ENCODE measurements at regions not wholly inside any gene's neighbourhood (a gene's known extent, or its start where the extent isn't known, plus 50 kb on each side); places are given as distances from the start of the nearest gene placed in this dataset.

DNA sequence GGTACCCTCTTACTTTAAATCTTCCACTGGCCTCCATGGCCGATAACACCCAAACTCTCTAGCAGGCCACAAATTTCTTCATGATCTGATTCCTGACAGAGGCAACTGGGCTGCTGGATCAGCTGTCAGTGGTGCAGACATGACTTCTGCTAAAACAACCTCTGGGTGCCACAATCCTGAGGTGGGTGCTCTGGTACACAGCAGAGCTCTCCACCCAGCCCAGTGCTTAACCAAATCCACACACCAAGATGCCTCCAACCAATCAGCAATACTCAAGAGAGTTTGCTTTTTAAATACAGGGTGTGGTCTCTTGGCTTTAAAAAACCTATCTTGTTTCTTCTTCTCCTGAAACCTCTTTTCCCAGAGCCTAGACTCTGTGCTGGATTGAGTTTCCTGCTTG, 126.6 kb upstream of the SPACA1 start:
- H3K27ac ChIP-seq (ENCODE audit: low read length) = no peak overlapping the region
- H3K36me3 ChIP-seq (ENCODE audit: control insufficient read depth in 2 of 2, insufficient read depth in 2 of 2, low read length in 2 of 2) = no peaks in the 10 kb centered on the region
- H3K9ac ChIP-seq (ENCODE audit: low read length in 2 of 2) = no peak overlapping the region
- no peaks in the 10 kb centered on the region for H3K27me3 ChIP-seq (ENCODE audit: control insufficient read depth in 1 of 2, insufficient read depth in 2 of 2, low read length in 2 of 2)
- no peak overlapping the region for H3K4me3 ChIP-seq (ENCODE audit: low read length in 2 of 2)
- H3K9me3 ChIP-seq (ENCODE audit: control insufficient read depth in 2 of 2, low read length in 2 of 2) = no peaks in the 10 kb centered on the region
- no peaks in the 10 kb centered on the region for H3K4me1 ChIP-seq (ENCODE audit: control insufficient read depth, insufficient read depth, low read length)

DNA sequence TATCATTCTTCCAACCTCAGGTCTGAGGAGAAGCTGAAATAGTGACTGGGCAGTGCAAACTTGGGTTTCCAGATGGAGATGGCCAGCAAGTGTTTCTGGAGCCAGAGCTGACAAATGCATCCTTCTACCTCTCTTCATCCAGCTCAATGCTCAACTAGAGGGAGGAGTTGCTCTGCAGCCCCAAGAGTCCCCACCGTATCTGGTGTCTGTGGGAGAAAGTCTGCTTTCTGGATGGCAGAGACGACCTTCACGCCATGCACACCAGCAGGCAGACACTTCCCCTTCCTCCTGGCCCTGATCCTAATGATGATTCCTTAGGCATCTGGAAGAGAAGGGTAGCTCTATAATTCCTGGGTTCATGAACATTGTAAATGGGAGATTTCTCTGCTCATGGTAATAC, 127.4 kb upstream of the SPACA1 start:
- H3K36me3 ChIP-seq (ENCODE audit: control insufficient read depth in 2 of 2, insufficient read depth in 2 of 2, low read length in 2 of 2) = no peaks in the 10 kb centered on the region
- no peaks in the 10 kb centered on the region for H3K9me3 ChIP-seq (ENCODE audit: control insufficient read depth in 2 of 2, low read length in 2 of 2)
- H3K27me3 ChIP-seq (ENCODE audit: control insufficient read depth in 1 of 2, insufficient read depth in 2 of 2, low read length in 2 of 2) = no peaks in the 10 kb centered on the region
- no peak overlapping the region for H3K27ac ChIP-seq (ENCODE audit: low read length)
- H3K9ac ChIP-seq (ENCODE audit: low read length in 2 of 2) = no peak overlapping the region
- H3K4me1 ChIP-seq (ENCODE audit: control insufficient read depth, insufficient read depth, low read length) = no peaks in the 10 kb centered on the region
- no peak overlapping the region for H3K4me3 ChIP-seq (ENCODE audit: low read length in 2 of 2)

DNA sequence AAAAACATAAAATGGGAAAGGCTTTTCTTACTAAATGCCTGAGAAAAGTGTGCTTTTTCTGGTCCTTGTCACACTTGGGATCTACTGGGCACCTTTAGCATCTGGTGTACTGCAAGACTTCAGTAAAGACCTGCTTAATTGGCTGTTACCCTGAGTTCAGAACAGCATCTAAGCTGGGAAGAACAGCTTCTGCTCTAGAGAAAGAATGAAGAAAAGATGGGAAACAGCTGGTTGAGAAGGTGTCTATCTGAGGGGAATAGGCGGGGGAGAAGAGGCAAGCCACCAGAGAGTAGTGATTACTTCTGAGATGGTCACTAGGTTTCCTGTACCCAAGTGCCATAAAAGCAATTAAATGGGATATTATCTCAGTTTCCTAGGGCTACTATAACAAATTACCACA, 128.2 kb upstream of the SPACA1 start:
- Histone ChIP-seq H3K4me1 (ENCODE audit: control insufficient read depth, insufficient read depth, low read length) (no peaks in the 10 kb centered on the region), H3K9me3 (ENCODE audit: control insufficient read depth in 2 of 2, low read length in 2 of 2) (no peaks in the 10 kb centered on the region), H3K4me3 (ENCODE audit: low read length in 2 of 2) (no peak overlapping the region), H3K27ac (ENCODE audit: low read length) (no peak overlapping the region), H3K27me3 (ENCODE audit: control insufficient read depth in 1 of 2, insufficient read depth in 2 of 2, low read length in 2 of 2) (no peaks in the 10 kb centered on the region), H3K36me3 (ENCODE audit: control insufficient read depth in 2 of 2, insufficient read depth in 2 of 2, low read length in 2 of 2) (no peaks in the 10 kb centered on the region), H3K9ac (ENCODE audit: low read length in 2 of 2) (no peak overlapping the region)

DNA sequence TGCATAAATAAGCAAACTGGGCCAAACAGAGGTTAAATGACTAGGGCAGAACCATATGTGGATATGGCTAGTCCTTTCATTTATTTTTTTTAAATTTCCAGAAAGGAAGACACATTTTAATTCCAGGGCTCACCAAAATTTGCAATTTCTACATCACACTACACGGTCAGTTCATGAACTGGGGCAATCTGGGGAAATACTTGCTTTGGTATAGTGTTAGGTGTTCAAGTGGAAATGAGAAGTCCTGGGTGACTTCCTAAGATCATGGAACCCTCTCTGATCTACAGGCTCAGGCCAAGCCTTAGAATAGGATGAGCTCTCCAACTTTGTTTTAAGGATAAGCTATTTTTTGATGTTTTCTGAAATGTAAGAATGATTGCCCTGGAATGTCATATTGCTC, 128.6 kb upstream of the SPACA1 start:
- Histone ChIP-seq H3K27ac (ENCODE audit: low read length) (no peak overlapping the region), H3K27me3 (ENCODE audit: control insufficient read depth in 1 of 2, insufficient read depth in 2 of 2, low read length in 2 of 2) (no peaks in the 10 kb centered on the region), H3K36me3 (ENCODE audit: control insufficient read depth in 2 of 2, insufficient read depth in 2 of 2, low read length in 2 of 2) (no peaks in the 10 kb centered on the region), H3K9me3 (ENCODE audit: control insufficient read depth in 2 of 2, low read length in 2 of 2) (no peaks in the 10 kb centered on the region), H3K9ac (ENCODE audit: low read length in 2 of 2) (no peak overlapping the region), H3K4me3 (ENCODE audit: low read length in 2 of 2) (no peak overlapping the region), H3K4me1 (ENCODE audit: control insufficient read depth, insufficient read depth, low read length) (no peaks in the 10 kb centered on the region)

DNA sequence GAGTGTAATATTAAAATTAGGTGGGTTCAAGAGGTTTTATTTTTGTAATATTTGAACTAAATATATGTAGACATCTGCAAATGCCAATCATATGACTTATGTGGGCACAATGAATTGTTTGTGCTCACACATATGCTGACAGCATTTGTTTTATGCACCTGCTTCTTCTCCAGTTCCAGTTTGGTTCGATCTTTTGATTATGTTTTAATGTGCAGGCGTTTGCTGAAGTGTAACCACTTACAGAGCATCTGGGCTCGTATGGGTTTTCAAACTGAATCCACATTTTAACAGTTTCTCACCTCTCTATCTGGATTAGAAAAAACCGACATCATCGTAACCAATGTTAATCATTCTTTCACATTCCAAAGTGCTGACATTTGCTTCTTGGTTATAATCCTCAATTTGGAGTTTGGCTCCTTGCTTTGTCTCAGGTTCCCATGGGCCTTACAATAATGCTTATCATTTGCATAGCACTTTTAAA, 129.1 kb upstream of the SPACA1 start:
- Histone ChIP-seq H3K4me3 (ENCODE audit: low read length in 2 of 2) (no peak overlapping the region), H3K9ac (ENCODE audit: low read length in 2 of 2) (no peak overlapping the region), H3K4me1 (ENCODE audit: control insufficient read depth, insufficient read depth, low read length) (no peaks in the 10 kb centered on the region), H3K27ac (ENCODE audit: low read length) (no peak overlapping the region), H3K27me3 (ENCODE audit: control insufficient read depth in 1 of 2, insufficient read depth in 2 of 2, low read length in 2 of 2) (no peaks in the 10 kb centered on the region), H3K9me3 (ENCODE audit: control insufficient read depth in 2 of 2, low read length in 2 of 2) (no peaks in the 10 kb centered on the region), H3K36me3 (ENCODE audit: control insufficient read depth in 2 of 2, insufficient read depth in 2 of 2, low read length in 2 of 2) (no peaks in the 10 kb centered on the region)

DNA sequence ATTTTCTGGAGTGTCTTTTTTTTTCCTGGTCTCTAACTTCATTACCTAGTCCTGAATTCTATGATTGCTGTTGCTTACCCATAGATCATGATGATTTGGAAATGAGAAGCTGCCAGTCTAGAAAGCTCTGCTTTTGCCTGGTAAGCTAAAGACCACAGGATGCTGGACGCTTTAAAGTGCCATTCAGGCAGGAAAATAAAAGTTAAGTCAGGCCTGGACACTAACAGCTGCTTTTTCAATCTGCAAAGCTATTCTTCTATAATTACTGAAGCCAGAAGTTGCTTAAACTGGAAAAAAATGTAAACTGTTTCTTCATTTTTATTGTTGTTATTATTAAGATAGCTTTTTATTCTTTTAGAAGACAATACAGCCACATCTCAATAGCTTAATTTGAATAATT, 129.8 kb upstream of the SPACA1 start:
- no peak overlapping the region for H3K9ac ChIP-seq (ENCODE audit: low read length in 2 of 2)

DNA sequence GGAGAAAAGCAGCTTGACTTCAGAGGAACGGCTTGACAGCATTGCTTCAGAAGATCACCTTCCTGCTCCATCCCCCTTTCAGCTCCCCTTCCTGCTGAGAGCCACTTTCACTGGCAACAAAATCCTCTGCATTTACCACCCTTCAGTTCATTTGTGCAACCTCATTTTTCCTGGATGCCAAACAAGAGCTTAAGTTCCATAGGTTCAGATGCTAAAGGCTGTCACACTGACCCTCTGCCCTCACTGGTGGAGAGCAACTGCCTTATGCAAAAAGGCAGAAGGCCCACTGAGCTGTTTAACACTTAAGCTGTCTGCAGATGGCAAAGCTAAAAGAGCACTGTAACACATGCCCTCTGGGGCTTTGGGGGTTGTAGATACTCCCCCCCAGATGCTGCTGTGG, 131.2 kb upstream of the SPACA1 start:
- Histone ChIP-seq H3K27ac (ENCODE audit: low read length) (no peak overlapping the region), H3K9ac (ENCODE audit: low read length in 2 of 2) (no peak overlapping the region), H3K9me3 (ENCODE audit: control insufficient read depth in 2 of 2, low read length in 2 of 2) (no peaks in the 10 kb centered on the region), H3K4me1 (ENCODE audit: control insufficient read depth, insufficient read depth, low read length) (no peaks in the 10 kb centered on the region), H3K4me3 (ENCODE audit: low read length in 2 of 2) (no peak overlapping the region), H3K36me3 (ENCODE audit: control insufficient read depth in 2 of 2, insufficient read depth in 2 of 2, low read length in 2 of 2) (no peaks in the 10 kb centered on the region), H3K27me3 (ENCODE audit: control insufficient read depth in 1 of 2, insufficient read depth in 2 of 2, low read length in 2 of 2) (no peaks in the 10 kb centered on the region)

More for the DNA sequence above, 129.8 kb upstream of the SPACA1 start:
- no peaks in the 10 kb centered on the region for H3K4me1 ChIP-seq (ENCODE audit: control insufficient read depth, insufficient read depth, low read length)
- H3K36me3 ChIP-seq (ENCODE audit: control insufficient read depth in 2 of 2, insufficient read depth in 2 of 2, low read length in 2 of 2) = no peaks in the 10 kb centered on the region
- H3K9me3 ChIP-seq (ENCODE audit: control insufficient read depth in 2 of 2, low read length in 2 of 2) = no peaks in the 10 kb centered on the region
- H3K4me3 ChIP-seq (ENCODE audit: low read length in 2 of 2) = no peak overlapping the region
- H3K27ac ChIP-seq (ENCODE audit: low read length) = no peak overlapping the region
- no peaks in the 10 kb centered on the region for H3K27me3 ChIP-seq (ENCODE audit: control insufficient read depth in 1 of 2, insufficient read depth in 2 of 2, low read length in 2 of 2)

DNA sequence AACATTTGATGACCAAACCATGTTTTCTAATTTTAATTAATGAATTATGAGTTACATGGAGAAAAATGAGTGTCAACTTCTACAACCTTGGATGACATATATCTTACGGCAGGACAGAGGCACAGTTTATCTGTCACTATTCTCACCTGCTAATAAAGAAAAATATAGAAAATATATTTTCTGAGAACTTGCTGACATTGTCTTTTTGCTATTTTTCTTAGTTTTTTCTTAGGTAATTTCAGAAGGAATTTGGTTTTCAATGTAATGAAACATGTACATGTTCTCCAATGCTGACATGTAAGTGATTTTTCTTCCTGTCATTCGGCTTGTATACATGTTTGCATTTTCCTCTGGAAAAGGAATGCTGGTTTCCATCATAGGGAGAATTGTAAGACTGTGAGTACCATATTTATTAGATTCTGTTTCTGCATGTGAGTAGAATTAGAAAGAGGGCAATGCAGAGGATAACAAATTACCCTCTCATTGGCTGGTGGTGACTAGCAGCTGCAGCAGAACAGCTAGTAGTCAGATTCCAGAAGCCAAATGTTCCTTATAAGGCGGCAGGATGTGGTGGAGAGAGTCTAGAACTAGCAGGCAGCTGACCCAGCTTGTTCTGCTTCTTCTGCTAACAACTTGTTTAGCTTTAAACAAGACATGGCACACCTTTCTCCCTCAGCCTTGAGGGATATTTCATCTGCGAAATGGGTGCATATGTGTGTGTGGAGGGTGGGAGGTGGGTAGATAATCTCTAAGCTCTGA, 132.8 kb upstream of the SPACA1 start:
- Histone ChIP-seq H3K9me3 (ENCODE audit: control insufficient read depth in 2 of 2, low read length in 2 of 2) (no peaks in the 10 kb centered on the region), H3K4me3 (ENCODE audit: low read length in 2 of 2) (no peak overlapping the region), H3K9ac (ENCODE audit: low read length in 2 of 2) (no peak overlapping the region), H3K36me3 (ENCODE audit: control insufficient read depth in 2 of 2, insufficient read depth in 2 of 2, low read length in 2 of 2) (no peaks in the 10 kb centered on the region), H3K27ac (ENCODE audit: low read length) (no peak overlapping the region), H3K27me3 (ENCODE audit: control insufficient read depth in 1 of 2, insufficient read depth in 2 of 2, low read length in 2 of 2) (no peaks in the 10 kb centered on the region), H3K4me1 (ENCODE audit: control insufficient read depth, insufficient read depth, low read length) (no peaks in the 10 kb centered on the region)

DNA sequence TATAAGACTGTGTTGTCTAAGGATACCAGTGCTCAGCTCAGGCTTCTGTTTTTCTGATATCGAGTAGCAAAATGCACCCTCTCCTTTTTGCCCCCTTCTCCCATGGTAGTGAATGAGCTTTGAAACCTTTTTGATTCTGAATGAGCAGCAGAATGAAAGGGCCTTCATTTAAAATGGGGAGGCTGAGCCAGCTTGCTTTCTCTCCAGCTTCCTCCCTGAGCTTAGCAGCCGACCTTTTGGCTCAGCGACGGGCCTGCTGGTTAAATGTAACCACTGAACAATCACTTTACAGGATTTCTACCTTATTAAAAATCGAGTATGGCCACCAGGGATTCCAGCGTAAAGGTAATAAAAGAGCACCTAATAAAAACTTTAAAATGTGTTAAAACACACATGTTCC, 133.7 kb upstream of the SPACA1 start:
- H3K4me1 ChIP-seq (ENCODE audit: control insufficient read depth, insufficient read depth, low read length) = no peaks in the 10 kb centered on the region

DNA sequence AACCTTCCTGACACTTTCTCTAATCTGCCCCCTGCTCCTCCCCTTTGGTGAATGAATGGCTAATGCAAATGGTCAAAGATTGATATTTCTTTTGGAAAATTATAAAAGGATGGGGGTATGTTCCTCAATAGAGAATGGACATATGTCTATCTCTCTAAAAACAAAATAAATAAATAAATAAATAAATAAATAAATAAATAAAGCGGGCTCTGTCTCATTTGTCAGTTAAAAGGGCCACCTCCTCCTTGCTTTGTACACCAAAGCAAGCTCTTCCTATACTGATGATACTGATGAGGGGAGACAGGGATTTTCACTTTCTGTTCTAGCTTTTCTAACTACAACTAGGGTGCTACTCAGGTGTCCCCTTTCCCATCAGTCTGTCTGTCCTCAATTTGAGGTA, 135.5 kb upstream of the SPACA1 start:
- Histone ChIP-seq H3K36me3 (ENCODE audit: control insufficient read depth in 2 of 2, insufficient read depth in 2 of 2, low read length in 2 of 2) (no peaks in the 10 kb centered on the region), H3K4me1 (ENCODE audit: control insufficient read depth, insufficient read depth, low read length) (no peaks in the 10 kb centered on the region), H3K27ac (ENCODE audit: low read length) (no peak overlapping the region), H3K4me3 (ENCODE audit: low read length in 2 of 2) (no peak overlapping the region), H3K27me3 (ENCODE audit: control insufficient read depth in 1 of 2, insufficient read depth in 2 of 2, low read length in 2 of 2) (no peaks in the 10 kb centered on the region), H3K9ac (ENCODE audit: low read length in 2 of 2) (no peak overlapping the region), H3K9me3 (ENCODE audit: control insufficient read depth in 2 of 2, low read length in 2 of 2) (no peaks in the 10 kb centered on the region)

More for the DNA sequence above, 133.7 kb upstream of the SPACA1 start:
- H3K9me3 ChIP-seq (ENCODE audit: control insufficient read depth in 2 of 2, low read length in 2 of 2) = no peaks in the 10 kb centered on the region
- no peak overlapping the region for H3K4me3 ChIP-seq (ENCODE audit: low read length in 2 of 2)
- no peak overlapping the region for H3K27ac ChIP-seq (ENCODE audit: low read length)
- no peaks in the 10 kb centered on the region for H3K36me3 ChIP-seq (ENCODE audit: control insufficient read depth in 2 of 2, insufficient read depth in 2 of 2, low read length in 2 of 2)
- H3K9ac ChIP-seq (ENCODE audit: low read length in 2 of 2) = no peak overlapping the region
- no peaks in the 10 kb centered on the region for H3K27me3 ChIP-seq (ENCODE audit: control insufficient read depth in 1 of 2, insufficient read depth in 2 of 2, low read length in 2 of 2)

DNA sequence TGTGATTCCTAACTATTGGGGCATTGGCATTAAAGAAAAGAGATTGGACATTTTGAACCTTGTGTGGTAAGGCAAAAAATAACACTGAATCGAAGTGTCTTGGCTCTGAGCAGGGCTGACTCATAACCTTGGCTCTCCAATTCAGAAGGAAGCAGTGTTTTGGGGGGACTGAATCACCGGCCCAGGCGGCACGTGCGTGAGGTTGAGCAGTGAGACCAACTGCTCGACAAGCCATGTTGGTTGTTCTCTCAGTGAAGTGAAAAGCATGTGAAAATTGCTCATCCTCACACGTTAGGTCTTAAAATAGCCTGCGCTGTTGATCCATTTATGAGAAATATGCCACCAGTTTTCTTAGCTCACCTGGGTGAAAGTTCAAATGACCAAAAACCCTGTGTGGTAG, 137.8 kb upstream of the SPACA1 start:
- no peak overlapping the region for H3K9ac ChIP-seq (ENCODE audit: low read length in 2 of 2)
- H3K4me3 ChIP-seq (ENCODE audit: low read length in 2 of 2) = no peak overlapping the region
- no peaks in the 10 kb centered on the region for H3K27me3 ChIP-seq (ENCODE audit: control insufficient read depth in 1 of 2, insufficient read depth in 2 of 2, low read length in 2 of 2)
- no peaks in the 10 kb centered on the region for H3K36me3 ChIP-seq (ENCODE audit: control insufficient read depth in 2 of 2, insufficient read depth in 2 of 2, low read length in 2 of 2)
- no peaks in the 10 kb centered on the region for H3K9me3 ChIP-seq (ENCODE audit: control insufficient read depth in 2 of 2, low read length in 2 of 2)
- H3K27ac ChIP-seq (ENCODE audit: low read length) = no peak overlapping the region
- no peaks in the 10 kb centered on the region for H3K4me1 ChIP-seq (ENCODE audit: control insufficient read depth, insufficient read depth, low read length)
